HG03469 (cell line): ENCODE measurements at regions not wholly inside any gene's neighbourhood (a gene's known extent, or its start where the extent isn't known, plus 50 kb on each side); places are given as distances from the start of the nearest gene placed in this dataset.
"Not testable (repeated sequence)": the region's sequence is repeated elsewhere in the genome, so short reads cannot be mapped to it uniquely, and the experiment has no call there.

Experiments used
- ATAC-seq: cut with Tn5 transposase; IDR thresholded peaks from one replicate; pipeline ENCODE4 v1.9.1; 2021; ENCODE audit warnings: mild to moderate bottlenecking, moderate library complexity, moderate number of reproducible peaks; ENCODE audit not compliant: unreplicated experiment

DNA sequence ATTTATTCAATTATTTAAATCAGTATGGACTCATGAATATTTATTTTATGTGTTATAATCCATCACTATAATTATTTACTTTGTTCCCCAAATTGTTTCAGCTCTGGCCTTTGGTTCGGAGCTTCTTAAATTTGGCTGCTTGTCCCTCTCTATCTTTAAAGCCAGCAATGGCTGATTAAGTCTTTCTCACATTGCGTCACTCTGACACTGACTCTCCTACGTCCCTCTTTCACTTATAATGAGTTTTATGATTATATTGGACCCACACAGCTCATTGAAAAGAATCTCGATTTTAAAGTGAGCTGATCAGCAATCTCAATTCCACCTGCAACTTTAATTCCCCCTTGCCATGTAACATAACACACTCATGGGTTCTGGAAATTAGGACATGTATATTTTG is 185.2 kb upstream of the SLC39A10 start:
- ATAC-seq, result no peak

DNA sequence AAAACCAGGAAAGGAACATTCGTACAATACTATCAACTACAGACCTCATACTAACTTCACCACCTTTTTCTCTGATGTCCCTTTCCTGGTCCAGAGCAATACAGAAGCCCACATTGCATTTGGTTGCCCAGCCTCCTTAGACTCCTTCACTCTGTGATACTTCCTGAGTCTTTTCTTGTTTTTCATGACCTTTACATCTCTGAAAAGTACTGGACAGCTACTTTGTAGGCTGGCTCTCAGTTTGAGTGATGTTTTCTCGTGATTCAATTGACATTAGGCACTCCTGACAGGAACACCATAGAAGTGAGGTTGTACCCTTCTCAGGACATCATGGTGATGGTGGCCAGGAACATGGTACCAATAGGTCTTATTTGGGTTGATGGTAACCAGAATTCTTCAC is 185.9 kb upstream of the SLC39A10 start:
- no peak for ATAC-seq

DNA sequence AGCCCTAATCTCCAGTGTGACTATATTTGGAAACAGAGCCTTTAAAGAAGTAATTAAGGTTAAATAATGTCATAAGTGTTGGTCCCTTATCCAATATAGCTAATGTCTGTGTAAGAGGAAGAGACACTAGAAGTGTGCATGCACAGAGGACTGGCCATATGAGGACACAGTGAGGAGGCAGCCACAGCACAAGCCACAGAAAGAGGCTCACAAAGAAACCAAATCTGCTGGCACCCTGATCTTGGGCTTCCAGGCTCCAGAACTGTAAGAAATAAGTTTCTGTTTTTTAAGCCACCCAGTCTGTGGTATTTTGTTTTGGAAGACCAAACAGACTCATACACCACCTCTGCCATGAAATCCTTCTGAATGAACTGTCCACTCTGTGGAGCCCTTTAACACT is 186.4 kb upstream of the SLC39A10 start:
- no peak for ATAC-seq

DNA sequence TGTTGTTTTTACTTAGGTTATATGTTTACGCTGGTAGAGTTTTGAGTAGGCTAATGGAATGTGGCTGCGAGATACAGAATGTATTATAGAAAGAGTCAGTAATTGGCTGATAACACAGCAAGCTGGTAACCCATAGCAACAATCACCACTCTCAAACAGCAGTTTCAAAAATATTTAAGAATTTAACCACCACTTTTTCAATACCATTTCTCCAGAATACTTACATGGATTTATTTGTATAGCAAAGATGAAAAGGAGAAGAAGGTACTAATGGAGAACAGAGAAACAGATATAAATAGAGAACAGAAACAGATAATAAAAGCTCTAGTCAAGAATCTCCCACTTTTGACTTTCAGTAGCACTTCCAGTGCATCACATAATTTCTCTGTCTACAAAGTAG is 188.3 kb upstream of the SLC39A10 start:
- ATAC-seq, result peak; percentile 80

DNA sequence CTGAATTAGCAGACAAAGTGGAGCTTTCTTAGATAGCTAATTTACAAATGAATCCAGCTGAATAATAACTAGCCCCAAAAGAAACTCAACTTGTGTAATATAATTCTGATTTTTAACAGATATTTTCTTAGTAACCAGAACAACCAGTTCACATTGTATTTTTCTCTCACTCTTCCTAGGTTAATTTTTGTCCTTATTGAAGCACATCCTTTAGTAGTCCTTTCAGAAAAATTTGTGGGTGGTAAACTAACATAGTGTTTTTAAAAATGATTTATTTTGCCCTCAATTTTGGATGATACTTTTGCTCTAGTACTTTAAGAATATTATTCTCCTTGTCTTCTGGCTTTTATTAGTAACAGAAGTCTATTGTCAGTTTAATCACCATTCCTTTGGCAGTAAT is 190.6 kb upstream of the SLC39A10 start:
- no peak for ATAC-seq

DNA sequence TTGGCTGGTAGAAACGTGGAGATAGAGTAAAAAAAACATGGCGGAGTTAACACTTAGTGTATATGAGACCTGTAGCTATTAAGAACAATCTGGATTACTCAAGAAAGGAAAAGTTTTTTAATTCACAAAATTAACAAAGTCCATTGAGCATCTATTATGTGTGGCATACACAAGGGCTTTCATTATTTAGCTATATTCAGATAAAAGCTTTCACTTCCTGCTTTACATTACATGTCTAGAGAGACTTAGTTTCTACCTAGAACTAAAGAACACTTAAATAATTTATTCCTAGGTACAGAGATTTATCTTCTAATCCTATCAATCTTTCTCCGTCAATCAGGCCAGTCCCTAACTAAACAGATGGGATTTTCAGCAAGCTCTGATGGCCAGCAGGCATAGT is 196.0 kb upstream of the SLC39A10 start:
- ATAC-seq, result no peak

DNA sequence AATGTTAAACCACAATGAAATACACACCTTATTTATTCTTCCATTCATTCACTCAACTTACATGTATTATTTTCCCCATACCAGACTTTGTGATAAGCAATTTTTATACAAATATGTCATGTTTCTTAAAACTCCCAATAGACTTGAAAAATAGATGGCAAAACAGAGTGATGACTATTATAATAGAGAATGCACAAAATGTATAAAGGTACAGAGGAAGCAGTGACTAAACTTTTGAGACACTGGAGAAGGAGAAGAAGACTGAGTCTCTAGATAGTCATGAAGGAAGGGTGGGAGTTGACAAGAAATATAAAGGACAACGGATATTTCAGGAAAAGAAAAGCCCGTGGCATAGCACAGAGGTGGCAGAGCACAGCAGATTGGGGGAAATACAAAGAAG is 198.1 kb upstream of the SLC39A10 start:
- no peak for ATAC-seq

DNA sequence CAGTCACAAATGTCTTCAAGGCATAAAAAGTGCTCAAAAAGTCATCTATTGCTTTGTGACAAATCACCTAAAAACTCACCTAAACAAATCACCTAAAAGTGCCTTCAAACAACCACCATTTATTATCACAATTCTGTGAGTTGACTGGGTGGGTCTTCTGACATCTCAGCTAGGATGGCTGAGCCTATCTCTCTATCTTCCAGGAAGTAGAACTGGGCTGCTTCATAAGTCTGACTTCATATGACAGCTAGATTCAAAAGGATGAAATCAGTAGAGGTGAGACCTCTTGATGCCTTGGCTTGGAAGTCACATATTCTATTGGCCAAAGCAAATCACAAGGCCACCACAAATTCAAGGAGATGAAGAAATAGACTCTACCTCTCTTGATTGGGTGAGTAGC is 199.2 kb upstream of the SLC39A10 start:
- ATAC-seq, result no peak

DNA sequence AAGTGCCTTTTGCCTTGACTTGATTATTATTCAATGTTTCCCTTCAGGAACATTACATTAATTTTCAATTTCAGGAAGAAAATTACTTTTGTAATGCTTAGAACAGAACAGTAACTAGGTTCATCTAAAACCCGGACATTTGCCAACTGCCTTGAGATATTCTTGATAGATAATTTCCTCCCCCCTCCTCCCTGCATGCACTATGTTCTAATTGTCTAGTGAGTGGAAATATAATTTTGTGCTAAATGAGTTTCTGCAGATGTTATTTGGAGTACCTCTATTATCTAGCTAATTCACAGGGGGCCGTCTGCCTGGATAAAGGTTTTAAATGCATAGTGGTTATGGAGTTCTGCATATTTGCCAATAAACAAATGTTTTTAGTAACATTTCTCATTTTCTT is 200.3 kb upstream of the SLC39A10 start:
- ATAC-seq, result no peak

DNA sequence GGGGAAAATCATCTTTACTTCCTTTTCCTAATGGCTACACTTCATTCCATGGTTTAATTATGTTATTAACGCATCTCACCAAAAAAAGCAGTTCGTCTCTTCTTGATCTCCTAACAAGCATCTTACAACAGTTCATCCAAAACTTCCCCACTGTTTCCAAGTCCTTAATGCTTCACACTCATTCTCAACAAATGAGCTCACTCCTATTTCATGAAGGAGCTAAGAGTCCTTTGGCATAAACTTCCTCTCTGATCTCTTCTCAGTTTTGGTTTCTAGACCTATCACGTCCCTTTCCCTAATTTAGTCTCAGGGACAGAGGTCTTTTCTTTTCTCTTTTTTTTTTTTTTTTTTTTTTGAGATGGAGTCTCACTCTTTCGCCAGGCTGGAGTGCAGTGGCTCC is 205.9 kb upstream of the SLC39A10 start:
- ATAC-seq, result no peak

DNA sequence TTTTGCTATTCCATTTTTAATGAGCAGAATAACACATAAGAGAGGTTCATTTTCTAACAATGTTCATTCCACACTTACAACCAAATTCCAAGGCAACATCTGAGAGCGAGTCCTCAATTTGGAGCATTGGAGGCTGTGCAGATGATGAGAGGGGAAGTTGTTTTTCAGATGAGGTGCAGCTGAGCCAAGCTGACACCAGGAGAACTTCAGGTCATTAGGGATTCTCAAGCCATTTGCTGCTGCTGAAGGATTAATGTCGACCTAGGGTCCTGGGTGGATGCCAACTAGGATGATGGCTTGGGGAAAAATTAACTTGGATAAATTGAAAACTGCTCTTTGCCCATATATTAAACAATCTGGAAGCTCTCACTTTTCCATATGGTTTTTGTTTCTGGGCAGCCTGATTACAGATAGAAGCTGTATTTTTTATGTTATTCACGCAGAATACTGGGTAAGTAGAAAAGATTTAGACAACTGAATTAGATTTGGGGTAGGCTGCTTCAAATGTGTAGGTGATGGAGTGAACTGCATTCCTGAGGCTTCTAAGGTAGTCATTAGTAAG is 206.4 kb upstream of the SLC39A10 start:
- no peak for ATAC-seq

DNA sequence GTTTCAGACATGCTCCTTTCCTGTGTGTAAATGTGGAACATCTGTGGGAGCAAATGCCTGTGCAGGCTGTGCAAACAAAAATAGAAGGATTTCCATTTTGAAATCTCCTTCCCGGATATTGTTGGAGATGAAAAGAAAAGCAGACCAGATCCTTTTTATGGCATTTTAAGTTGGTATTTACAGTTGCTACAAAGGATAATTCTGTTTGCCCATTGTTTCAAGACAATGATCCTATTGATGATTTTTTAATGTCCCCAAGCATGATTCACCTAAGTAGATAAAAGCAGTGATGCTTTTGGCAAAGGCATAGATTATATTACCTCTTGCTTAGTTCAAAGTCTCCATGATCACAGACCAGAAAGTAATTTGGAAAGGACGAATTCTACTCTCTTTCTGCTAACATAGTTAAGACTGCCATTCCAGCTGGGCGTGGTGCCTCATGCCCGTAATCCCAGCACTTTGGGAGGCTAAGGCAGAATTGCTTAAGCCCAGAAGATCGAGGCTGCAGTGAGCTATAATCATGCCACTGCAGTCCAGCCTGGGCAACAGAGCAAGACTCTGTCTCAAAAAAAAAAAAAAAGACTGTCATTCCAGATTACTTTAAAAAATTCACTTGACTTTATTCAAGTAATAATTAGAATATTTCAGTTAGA is 209.6 kb upstream of the SLC39A10 start:
- ATAC-seq, result no peak

DNA sequence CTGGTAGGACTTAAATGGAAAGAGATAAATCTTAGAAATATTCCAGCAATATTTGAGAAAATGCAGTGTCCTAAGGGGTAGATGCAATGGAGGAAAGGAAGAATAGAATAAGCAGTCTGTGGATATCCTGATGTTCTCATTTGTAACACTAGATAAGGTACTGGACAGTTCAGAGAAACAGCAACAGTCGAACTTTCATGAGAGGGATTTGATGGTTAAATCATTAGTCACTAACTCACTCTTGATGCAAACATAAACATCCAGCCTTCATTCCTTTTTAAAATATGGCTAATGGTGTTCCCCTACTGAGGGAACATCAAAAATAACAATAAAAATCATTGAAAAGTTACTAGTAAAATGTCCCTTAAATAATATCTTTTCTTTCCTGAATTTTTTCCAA is 211.4 kb upstream of the SLC39A10 start:
- no peak for ATAC-seq

DNA sequence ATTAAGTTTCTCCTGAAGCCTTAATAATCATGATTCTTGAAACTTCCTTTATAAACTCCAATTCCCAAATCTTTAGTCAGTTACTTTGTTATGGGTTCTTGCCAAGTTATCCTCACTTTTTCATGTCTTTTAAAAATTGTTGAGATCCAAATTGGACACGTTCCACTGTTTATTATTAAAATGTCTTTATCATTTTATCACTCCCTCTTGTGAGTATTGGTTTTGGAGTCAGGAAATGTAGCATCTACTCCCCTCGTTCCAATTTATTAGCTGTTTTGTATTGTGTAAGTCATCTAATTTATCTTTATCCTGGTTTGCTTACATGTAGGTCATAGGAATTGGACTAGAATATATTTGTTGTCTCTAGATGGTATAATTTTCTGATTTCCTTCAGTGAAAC is 213.1 kb upstream of the SLC39A10 start:
- ATAC-seq, result no peak

DNA sequence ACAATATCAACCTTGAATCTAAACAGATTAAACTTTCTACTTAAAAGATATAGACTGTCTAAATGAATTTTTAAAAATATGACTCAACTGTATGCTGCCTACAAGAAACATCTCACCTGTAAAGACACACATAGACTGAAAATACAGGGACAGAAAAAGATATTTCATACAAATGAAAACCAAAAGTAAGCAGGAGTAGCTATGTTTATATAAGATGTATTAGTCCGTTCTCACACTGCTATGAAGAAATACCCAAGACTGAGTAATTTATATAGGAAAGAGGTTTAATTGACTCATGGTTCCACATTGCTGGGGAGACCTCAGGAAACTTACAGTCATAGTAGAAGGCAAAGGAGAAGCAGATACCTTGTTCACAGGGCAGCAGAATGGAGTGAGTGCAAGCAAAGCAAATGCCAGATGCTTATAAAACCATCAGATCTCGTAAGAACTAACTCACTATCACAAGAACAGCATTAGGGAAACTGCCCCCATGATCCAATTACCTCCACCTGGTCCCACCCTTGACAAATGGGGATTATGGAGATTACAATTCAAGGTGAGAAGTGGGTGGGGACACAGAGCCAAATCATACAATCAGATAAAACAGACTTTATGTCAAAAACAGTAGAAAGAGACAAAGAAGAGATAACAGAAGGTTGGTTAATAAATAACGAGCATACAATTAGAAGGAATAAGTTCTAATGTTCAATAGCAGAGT is 214.4 kb upstream of the SLC39A10 start:
- no peak for ATAC-seq

DNA sequence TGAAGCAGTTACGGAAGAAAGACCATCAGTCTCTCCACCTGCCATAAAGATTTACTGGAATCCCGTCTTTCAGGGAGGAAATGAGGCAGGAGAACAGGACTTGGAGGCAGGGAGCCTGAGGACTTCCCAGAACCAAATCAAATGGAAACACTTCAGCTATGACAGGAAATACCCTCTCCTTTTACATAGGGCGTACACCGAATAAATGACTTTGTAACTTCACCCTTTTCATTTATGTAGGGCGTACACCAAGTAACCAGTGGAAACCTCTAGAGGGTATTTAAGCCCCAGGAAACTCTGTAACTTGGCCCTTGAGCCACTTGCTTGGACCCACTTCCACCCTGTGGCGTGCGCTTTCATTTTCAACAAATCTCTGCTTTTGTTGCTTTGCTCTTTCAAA is 218.3 kb upstream of the SLC39A10 start:
- no peak for ATAC-seq

DNA sequence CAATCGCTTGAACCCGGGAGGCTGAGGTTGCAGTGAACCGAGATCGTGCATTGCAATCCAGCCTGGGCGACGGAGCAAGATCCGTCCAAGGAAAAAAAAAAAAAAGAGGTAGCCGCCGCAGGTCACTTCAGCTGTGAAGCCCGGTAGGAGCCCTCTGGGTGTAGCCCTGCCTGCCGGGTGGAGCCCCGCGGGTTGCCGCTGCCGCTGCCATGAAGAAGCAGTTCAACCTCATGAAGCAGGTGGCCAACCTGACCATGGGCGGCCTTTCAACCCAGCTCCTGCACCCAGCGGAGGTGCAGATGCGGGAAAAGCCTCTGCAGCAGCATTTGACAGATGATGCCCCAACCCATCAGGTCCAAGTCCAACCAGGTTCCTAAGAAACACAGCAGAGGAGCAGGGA is 219.5 kb upstream of the SLC39A10 start:
- no peak for ATAC-seq

DNA sequence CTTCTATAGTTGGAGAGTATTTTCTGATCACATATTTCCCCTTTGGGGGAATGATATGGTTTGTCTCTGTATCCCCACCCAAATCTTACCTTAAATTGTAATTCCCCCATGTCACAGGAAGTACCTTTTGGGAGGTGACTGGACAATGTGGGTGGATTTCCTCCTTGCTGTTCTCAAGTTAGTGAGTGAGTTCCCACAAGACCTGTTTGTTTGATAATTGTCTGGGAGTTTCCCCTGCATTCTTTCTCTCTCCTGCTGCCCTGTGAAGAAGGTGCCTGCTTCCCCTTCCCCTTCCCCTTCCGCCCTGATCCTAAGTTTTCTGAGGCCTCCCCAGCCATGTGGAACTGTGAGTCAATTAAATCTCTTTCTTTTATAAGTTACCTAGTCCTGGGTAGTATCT is 222.7 kb upstream of the SLC39A10 start:
- no peak for ATAC-seq

DNA sequence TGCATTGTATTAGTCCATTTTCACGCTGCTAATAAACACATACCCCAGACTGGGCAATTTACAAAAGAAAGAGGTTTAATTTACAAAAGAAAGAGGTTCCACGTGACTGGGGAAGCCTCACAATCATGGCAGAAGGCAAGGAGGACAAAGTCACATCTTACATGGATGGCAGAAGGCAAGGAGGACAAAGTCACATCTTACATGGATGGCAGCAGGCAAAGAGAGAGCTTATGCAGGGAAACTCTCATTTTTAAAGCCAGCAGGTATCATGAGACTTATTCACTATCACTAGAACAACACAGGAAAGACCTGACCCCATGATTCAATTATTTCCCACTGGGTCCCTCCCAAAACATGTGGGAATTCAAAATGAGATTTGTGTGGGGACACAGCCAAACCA is 223.3 kb upstream of the SLC39A10 start:
- ATAC-seq, result not testable (repeated sequence)

DNA sequence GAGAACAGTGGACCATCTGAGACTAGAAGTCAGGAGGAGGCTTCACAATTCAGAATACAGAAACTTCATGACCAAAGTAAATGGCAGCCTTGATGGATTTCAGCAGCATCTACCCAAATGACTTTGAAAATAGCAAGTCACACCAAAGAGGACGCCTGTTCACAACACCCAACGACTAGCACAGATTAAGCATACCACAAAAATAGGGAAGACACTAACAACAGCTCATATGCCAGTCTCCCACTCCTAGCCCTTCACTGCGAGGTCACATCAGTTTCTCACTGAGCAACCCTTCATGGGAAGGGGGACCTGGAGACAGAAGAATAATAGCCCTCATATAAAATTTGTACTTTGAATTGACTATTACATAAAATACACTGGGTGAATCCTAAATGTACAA is 228.4 kb upstream of the SLC39A10 start:
- no peak for ATAC-seq

DNA sequence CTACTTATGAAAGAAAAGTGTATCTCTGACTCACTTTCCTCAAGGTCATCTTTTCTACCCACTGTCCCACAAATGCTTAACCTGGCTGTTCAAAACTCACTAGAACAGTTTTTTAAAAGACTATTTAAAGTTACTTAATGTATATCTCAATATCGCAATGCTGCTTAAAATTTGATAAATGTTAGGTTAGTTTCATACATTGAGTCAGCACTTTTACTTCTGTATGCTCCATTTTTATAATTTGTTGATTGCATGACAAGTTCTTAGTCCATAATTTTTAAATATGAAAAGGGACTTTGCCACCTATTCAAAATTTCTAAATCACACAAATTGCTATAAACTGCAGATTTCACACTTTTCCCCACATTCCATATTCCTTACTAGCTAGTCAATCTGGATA is 231.7 kb upstream of the SLC39A10 start:
- ATAC-seq, result no peak

DNA sequence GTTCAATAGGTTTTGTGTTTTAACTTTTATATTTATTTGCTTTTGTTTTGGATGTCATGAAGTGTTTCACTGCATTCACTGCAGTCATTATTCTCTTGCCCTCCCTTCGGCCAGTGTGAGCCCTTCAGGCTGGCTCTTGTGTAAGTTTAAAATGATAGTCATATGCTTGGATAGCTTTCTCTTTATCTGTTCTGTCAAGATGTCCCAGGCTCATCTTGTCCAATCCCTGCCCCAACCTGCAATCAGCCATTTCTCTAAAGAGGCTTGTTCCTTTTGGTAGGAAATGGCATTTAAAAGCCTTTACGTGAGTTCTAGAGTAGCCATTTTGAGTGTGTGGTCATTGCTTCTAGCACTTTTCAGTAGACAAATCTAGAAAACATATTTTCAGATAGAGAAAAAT is 238.0 kb upstream of the SLC39A10 start:
- ATAC-seq, result no peak
